NOMO-1 treated with DMSO at 0.1 percent for 48 hours (cell line): ENCODE measurements at regions not wholly inside any gene's neighbourhood (a gene's known extent, or its start where the extent isn't known, plus 50 kb on each side); places are given as distances from the start of the nearest gene placed in this dataset.
A peak's percentile ranks its signal among the peaks of the same experiment; 100 is the strongest.

ENCODE experiments used
- DNase-seq: peaks from one replicate; lab custom pipeline; 2025; ENCODE audit not compliant: unreplicated experiment; lab: John Stamatoyannopoulos, UW

DNA sequence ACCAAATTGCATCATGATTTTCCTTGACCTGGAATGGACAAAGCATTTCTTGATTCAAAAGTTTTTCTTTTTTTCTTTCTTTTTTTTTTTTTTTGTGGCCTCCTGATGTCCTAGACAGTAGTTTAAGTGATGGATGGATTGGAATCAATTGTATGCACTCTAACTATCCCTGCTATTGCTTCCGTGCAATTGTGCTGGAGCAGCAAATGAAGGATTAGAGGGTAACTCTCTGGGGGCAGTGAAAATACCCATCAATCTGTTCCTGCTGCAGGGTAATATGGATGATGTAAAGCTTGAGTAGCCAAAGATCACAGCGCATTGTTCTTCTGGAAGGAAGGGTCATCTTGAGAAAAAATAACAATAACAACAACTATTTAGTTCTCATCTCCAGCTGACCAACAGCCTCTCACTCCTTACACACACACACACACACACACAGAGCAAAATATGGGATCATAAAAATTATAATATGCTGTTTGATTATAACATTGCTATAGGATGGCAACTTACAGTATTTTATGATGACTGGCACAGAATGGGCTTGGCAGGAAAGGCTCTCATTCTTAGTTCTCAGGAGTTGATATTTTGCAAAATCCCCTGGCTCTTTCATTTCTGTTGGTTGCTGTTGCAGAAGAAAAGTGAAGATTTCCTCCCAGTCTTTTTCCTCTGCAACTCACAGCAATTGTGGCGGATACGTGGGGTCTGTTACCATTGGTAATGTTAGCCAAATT, 160.9 kb upstream of the DMAC1 start:
- no peak for DNase-seq

DNA sequence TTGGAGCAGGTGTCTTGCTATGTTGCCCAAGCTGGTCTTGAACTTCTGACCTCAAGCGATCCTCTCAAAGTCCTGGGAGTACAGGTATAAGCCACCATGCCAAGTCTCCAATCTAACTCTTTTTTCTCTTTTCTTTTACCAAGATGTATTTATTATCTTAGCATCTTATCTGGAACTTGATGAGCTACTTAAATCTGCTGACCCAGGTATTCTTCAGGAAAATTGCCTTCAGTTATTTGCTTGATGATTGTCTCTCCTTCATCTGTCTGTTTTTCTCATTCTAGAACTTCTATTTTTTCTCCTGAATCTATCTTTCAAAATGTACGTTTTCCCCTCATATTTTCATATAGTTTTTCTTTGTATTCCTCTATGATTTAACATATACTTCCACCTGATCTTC, 158.2 kb upstream of the DMAC1 start:
- DNase-seq = no peak

DNA sequence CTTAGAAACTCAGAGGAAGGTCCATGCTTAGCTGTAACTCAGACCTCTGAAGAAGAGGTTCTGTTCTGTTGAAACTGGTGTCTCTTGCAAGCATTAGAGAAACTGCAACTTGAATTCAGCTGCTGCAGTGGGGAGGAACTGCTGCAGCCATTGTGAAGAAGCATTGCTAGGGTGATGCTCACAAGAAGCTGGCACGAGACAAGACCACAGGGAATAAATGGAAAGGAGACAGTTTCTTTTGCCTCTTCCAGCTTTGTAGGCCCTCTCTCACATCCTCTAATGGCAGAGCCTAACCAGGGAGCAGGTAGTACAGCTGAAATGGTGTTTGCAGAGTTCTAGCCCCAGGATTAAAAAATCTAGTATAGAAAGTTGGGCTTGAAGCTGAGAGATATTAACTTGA, 148.0 kb upstream of the DMAC1 start:
- DNase-seq = no peak

DNA sequence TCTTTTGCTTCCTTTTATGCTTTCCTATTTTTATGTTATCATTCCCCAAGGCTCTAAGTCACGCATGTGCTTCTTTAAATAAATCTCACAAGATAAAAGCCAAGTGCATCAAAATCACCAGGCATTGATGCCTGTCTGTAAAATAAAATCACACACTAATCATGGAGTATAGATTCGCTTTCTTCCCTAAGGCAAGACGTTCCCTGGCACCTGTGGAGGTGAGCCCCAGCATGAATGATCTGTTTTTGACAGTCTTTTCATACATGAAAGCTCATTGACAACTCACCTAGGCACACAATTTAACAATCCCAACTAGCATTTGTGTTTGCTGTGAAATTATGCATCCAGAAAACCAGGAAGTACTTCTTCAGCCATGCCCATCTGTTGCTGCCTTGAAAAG, 146.9 kb upstream of the DMAC1 start:
- DNase-seq = no peak

DNA sequence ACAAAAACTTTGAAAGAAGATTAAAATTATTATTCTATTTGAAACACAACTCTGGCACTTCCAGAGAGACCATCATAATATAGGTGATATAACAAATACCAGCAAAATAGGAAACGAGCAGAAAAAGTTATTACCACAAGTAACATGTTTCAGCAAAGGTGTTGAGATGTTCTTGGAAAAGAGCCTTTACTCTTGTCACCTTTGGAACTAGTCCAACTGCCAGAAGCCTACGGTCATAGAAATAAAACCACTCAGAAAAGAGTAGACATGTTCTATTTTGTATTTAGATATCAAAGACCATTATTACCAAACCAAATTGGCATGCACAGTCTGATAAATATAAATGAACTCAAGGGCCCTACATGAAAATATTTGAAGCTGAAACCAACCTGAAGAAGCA, 145.0 kb upstream of the DMAC1 start:
- DNase-seq = no peak

DNA sequence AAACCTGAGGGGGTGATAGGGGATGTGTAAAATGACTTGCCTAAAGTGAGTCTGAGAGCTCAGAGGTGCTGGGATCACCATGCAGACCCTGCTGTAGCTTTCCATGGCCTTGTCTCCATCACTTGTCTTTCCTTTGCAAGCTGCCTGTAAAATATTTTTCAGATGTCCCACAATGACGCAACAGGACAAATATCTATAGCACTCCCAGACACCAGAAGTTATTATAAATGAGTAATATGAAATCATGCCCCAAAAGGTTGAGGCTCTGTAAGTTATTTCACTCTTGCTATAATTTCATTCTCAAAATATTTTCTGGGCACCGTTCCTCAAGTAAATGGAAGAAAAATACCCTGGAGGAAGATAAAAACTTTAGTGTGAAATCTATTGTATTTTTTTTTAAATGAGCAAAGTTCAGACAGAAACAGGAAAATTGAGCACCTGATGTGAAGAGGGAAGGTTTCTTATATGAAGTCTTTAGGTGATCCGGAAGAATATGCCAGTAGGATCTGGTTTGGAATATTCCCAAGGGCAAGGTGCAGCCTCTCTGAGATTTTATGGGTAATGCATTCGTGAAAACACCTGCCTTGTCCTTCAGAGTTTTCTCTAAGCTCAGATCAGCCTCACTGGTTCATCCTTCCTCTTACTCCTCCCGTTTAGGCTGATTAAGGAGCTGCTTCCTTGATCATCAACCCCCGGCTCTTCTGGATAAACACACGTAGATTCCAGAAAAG, 138.3 kb upstream of the DMAC1 start:
- no peak for DNase-seq

DNA sequence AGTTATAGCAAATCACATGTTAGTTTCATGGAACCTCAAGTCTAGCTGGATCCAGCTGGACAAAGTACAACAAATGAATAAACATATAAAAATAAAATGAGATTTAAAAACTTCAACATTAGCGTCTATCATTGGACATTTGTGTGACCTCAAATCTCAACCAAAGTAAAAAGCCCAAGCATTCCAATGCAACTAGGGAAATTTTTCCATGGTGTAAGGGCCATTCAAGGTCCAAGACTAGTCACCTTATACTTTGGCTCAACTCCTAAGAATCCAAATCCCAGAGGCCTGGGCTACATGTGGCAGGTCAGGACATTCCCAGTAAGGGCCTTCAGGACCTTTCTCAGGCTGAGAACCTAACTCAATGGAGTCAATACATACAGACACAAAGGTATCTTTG, 137.4 kb upstream of the DMAC1 start:
- no peak for DNase-seq

DNA sequence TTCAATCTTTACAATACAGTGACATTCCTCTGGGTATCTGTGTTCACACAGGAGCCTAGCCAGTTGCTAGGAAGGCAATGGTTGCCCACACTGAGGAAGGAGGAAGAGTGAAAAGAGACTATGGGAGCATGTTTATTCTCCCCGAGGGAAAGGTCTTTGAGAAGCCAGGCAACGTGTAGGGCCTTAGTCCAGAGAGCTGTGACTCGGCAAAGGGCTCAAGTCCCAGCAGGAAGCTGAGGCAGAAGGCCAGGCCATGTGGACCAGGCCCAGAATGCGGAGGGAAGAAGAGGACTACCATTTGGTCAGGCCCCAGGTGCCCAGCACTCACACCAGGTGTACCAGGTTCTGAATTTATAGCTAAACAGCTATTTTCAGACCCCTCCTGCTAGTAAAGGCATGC, 136.6 kb upstream of the DMAC1 start:
- DNase-seq = no peak

DNA sequence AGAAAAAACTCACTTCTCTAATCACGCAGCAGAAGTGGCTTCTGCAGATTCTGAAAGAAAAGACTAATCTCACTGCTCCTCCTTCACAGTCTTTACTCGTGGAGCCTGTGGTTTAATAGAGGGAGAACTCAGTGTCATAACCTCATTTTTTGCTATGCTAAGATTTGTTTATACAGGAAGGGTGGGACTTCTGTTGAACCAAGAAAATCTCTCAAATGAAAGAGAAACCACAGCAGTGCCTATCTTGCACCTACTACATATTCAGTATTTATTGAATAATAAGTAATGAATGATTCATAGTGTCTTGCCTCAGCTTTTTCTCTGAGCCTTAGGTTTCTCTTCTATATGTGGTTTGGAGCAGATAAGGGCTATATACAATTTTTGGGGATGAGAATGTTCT, 136.1 kb upstream of the DMAC1 start:
- DNase-seq = peak; percentile 31

DNA sequence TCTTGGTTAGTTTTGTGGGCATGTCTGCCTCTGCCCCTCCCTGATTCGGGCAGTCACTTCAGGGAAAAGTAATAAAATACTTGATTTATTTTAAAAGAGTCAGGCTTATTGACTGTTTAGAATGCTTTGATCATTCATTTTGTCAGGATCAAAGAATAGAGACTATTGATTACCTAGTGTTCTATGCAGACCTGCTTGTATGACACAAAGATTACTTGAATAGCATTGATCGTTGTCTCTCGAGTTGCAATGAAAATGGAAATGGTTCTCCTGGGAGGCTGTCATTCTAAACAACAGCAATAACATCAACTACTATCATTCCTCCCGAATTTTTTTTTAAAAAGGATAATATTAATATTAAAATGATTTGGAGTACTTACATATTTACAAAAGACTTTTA, 133.2 kb upstream of the DMAC1 start:
- DNase-seq = no peak

DNA sequence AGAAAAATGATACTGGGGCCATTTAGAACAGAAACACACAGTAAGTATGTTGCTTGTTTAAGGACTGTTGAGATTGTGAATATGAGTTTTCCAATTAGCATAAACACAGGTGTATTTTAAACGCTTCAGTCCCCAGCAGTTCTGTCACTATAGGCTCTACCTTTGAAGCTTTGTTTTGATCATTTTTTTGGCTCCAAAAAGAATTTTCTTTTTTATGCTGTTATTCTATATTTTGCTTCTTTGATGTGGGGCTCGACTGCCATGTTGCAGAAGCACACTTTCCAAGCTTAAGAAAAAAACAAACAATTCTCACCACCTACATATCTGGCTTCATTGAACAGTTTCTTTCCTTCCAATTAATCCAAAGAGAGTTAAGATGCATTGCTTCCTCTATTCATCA, 131.0 kb upstream of the DMAC1 start:
- no peak for DNase-seq

DNA sequence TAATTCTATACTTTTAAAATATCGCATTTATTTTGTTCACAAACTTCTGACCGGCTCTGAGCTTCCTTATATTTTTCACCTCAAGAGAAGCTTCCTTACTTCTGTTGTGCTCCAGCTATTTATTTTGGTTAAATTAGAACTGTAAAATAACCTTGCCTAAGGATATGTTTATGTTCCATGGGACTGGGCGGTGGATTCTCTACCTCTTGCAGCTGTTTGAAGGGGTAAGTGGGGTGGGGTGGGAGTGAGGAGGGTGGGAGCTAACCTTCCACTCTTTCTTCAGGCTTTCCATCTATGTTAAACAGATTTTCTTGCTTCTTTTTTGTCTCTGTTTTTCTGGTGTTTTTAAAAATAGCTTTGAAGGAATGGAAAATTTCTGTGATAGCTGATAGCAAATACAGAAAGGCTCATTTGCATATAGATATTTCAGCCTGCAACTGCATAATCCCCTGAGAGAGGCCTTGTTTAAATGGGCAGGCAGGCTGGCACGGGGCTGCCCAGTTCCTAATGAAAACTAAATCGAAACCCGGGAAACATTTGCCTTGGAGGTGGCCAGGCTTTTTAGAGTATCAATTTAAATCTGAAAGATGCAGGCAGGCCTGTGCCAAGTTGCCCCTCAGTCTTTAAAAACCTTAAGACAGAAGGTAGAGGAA, 122.1 kb upstream of the DMAC1 start:
- DNase-seq = no peak

DNA sequence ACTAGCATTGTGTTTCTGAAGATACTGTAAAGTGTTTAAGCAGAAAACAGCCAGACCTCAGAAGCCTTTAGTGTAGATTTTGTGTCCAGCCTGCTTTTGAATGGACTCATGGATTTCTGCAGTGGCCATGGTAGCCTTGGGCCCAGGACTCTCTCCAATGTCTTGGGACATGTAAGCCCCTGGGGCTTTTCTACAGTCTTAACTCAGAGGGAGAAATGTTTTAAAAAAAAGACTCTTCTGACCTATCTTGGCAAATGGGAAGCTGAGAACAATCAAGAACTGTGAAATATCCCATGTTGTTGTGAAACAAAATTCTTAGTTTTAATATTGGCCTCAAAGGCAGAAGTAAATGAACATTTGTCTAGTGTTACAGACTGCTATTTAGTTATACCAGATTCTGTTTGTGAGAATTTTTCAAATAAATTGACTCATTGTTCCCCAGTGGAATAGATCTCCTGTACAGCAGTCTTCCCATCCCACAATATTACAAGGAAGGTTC, 112.5 kb upstream of the DMAC1 start:
- DNase-seq = no peak

DNA sequence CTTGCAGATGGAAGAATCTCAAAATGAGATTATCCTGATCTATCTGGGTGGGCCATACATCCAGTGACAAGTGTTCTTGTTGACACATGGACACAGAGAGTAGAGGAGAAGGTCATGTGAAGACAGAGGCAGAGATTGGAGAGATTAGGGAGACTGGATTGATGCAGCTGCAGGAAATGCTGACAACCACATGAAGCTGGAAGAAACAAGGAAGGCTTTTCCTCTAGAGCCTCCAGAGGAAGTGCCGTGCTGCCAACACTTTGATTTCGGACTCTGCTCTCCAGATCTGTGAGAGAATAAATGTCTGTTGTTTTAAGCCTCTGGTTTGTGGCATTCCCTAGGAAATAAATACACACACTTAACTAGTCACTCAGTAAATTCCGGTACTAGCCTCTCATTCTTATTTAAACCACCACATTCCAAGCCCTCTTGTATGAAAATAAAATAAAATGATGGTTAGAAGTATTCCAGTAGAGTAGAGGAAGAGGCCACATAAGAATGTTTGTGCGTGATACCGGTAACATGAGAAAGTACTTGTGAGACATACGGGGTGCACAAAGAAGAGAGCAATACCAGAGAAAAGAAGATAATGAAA, 110.9 kb upstream of the DMAC1 start:
- DNase-seq = no peak

DNA sequence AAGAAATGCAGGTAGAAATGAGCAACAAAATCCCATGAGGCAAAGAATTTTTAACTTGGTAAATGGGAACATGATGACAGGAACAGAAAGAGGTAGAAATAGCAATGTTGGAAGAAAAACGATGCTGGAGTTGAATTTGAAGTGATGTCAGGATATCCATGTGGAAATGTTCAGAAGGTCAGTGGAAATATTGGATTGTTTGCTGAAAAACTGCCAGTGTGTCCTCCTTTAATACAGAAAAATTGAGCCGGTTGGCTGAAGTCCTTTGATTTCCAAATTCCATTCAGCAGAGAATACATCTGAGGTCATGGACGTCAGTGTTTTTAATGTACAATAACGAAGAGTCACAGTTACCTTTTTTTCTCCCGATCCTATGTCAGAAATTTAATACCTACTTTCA, 110.0 kb upstream of the DMAC1 start:
- DNase-seq = no peak

DNA sequence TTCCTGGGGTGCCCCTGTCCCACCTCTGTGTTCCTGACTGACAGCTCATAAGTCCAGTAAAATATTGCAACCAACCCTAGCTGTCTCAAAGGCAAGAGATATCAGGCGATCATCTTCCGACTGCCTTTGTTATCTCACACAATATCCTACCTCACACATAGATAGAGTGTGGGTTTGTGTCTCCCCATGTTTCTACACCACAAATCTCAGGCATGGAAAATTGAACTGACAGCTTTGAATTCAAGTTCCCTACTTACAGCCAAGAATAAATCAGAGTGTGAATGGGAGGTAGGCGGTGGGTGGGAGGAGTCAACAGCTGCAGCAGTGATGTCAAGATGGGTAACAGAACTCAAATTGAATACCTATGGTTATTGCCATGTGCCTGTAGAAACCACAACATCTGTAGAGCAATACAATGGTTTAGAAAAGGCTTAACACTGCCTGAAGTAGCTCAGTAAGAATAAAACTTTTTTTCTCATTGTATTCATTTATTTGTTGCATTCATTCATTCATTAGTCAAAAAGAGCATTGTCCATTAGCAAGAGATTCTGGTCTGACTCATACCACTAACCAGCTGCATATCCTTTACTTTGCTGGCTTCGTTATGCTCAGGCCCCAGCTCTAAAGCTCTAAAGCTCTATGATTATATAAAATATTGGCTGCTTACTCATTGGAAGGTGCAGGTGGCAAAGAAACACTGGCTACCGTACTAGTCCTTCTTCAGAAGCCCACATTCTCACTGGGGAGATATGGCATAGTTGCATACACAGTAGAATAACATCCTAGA, 108.2 kb upstream of the DMAC1 start:
- DNase-seq = no peak

DNA sequence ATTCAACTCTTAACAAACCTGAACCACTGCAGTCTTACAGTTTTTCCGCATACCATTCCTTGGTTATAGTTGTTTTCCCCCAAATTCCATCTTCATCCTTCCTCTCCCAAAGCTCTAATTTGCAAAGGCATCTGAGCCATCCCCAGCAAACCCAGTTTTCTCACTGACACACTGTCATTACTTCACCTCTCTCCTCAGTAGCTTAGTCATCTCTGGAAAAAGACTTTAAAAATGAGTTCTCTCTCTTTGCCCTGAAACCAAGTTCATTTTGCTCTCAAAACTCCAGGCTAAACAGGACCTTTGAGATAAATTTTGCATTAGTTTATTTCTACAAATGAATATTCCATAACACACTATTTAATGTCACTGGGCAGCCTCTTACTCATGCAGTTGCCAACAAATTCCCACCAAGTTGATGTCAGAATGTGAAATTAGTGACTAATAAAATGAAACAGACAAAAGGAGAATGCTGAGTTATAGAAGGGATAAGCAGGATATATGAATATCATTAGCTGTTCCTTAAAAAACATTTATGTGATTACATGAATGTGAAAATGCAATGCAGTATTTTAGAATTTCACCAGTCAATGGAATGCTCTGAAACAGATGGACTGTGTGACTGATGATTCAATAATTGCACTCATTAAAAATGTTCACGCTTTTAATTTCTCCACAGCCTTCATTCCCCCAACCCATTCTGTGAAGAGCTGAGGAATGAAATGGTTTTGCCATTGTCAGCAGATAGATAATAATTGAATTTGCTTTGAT, 107.4 kb upstream of the DMAC1 start:
- no peak for DNase-seq

DNA sequence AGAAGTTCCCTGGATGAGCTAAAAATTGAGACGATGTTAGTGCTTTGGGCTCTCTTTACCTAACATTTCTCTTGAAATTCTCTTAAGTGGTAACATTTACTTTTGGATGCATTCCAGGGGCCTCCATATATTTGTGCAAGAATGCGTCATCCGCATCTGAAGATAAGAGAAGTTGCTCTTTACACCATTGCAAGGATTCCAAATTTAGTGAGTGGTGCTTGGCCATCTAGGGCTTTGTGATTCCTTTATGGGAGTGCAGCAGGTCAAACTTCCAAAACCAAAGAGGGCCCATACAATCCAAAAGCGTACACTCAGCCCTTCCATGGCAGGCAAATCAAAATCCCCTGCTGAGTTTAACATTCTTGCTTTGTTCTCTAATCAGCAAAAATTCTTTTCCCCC, 102.0 kb upstream of the DMAC1 start:
- DNase-seq = no peak

DNA sequence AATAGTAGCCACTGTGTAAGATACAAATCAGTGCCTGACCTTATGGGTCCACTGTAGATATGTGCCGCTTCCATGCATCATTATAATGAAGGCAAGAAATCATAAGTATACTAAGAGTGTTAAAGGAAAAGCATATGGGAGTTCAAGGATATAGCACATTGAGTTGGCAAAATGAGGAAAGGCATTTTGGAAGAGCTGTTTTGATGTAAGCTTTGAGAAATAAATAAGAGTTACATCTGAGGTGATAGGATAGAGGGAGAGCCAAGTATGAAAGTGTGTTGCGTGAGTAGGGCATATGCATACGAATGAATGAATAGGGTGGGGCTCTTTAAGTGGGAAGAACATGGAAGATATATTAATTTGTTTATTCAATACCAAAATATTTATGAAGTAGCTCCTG, 101.0 kb upstream of the DMAC1 start:
- no peak for DNase-seq

DNA sequence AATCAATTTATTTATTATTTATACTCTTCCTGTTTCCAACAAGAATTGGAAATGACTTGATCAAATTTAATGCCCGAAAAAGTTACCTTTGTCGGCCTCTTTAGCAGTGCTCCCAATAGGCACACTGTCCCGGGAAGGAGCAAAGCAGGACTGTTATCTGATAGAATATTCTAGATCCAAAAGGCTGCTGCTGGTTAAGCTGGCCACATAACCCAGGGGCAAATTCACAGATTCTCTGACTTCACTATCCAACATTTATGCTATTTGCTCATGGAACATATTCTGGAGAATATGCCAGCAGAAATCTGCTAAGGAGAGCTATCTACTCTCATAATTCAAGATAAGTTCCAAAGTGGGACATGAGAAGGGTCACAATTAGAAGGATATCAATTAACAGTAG, 100.2 kb upstream of the DMAC1 start:
- DNase-seq = no peak
